ENCODE measurements at regions not wholly inside any gene's neighbourhood (a gene's known extent, or its start where the extent isn't known, plus 50 kb on each side); places are given as distances from the start of the nearest gene placed in this dataset.
A peak's percentile ranks its signal among the peaks of the same experiment; 100 is the strongest.

- peak overlapping the region; percentile 21; the same call in 1 of the 2 replicates for H3K27ac ChIP-seq (ENCODE audit: low read depth, low read length)
- no peaks in the 10 kb centered on the region for H3K36me3 ChIP-seq (ENCODE audit: insufficient read depth, low read length)
- H3K4me1 ChIP-seq (ENCODE audit: insufficient read depth, low read length): peaks cover 30% of the 10 kb centered on the region; the same call in 1 of the 2 replicates
- no peaks in the 10 kb centered on the region for H3K27me3 ChIP-seq (ENCODE audit: insufficient read depth, low read length)
- no peak overlapping the region for H3K9ac ChIP-seq (ENCODE audit: low read depth, low read length)
- H3K9me3 ChIP-seq (ENCODE audit: insufficient read depth, low read depth, low read length): no peaks in the 10 kb centered on the region
- no peak overlapping the region for H3K4me3 ChIP-seq (ENCODE audit: low read length)
These were observed 196.6 kb upstream of the KIAA1217 start for GRCh38 chr10:24012249-24012803.

- no peaks in the 10 kb centered on the region for H3K36me3 ChIP-seq (ENCODE audit: insufficient read depth, low read length)
- no peaks in the 10 kb centered on the region for H3K27me3 ChIP-seq (ENCODE audit: insufficient read depth, low read length)
- H3K4me3 ChIP-seq (ENCODE audit: low read length): no peak overlapping the region
- no peak overlapping the region for H3K27ac ChIP-seq (ENCODE audit: low read depth, low read length)
- no peaks in the 10 kb centered on the region for H3K4me1 ChIP-seq (ENCODE audit: insufficient read depth, low read length)
- 71% methylated on average over 1 of the region's 1 CpG for WGBS
- H3K9ac ChIP-seq (ENCODE audit: low read depth, low read length): no peak overlapping the region
- H3K9me3 ChIP-seq (ENCODE audit: insufficient read depth, low read depth, low read length): 0 out of 2 replicates have a peak, but pooled peaks cover 4% of the 10 kb centered on the region
These were observed 181.8 kb upstream of the KIAA1217 start for GRCh38 chr10:24027107-24027506.

- H3K9me3 ChIP-seq (ENCODE audit: insufficient read depth, low read depth, low read length): no peaks in the 10 kb centered on the region
- no peaks in the 10 kb centered on the region for H3K36me3 ChIP-seq (ENCODE audit: insufficient read depth, low read length)
- H3K27ac ChIP-seq (ENCODE audit: low read depth, low read length): no peak overlapping the region
- H3K27me3 ChIP-seq (ENCODE audit: insufficient read depth, low read length): no peaks in the 10 kb centered on the region
- no peak overlapping the region for H3K9ac ChIP-seq (ENCODE audit: low read depth, low read length)
- H3K4me1 ChIP-seq (ENCODE audit: insufficient read depth, low read length): no peaks in the 10 kb centered on the region
- no peak overlapping the region for H3K4me3 ChIP-seq (ENCODE audit: low read length)
- 93% methylated on average over 5 of the region's 5 CpGs for WGBS
These were observed 174.4 kb upstream of the KIAA1217 start for GRCh38 chr10:24034571-24034970.

- Histone ChIP-seq H3K36me3 (ENCODE audit: insufficient read depth, low read length) (no peaks in the 10 kb centered on the region), H3K27ac (ENCODE audit: low read depth, low read length) (no peak overlapping the region)
- WGBS: 94% methylated on average over 4 of the region's 4 CpGs
These were observed 173.2 kb upstream of the KIAA1217 start for GRCh38 chr10:24035761-24036160.

GRCh38 chr10:24039315-24039714 lies 169.6 kb upstream of the KIAA1217 start:
- Histone ChIP-seq H3K9ac (ENCODE audit: low read depth, low read length) (no peak overlapping the region), H3K9me3 (ENCODE audit: insufficient read depth, low read depth, low read length) (no peaks in the 10 kb centered on the region), H3K36me3 (ENCODE audit: insufficient read depth, low read length) (no peaks in the 10 kb centered on the region), H3K27me3 (ENCODE audit: insufficient read depth, low read length) (no peaks in the 10 kb centered on the region), H3K4me3 (ENCODE audit: low read length) (no peak overlapping the region), H3K27ac (ENCODE audit: low read depth, low read length) (no peak overlapping the region), H3K4me1 (ENCODE audit: insufficient read depth, low read length) (no peaks in the 10 kb centered on the region)
- WGBS: 86% methylated on average over 4 of the region's 5 CpGs

More at GRCh38 chr10:24035761-24036160, 173.2 kb upstream of the KIAA1217 start:
- Histone ChIP-seq H3K27me3 (ENCODE audit: insufficient read depth, low read length) (no peaks in the 10 kb centered on the region), H3K9me3 (ENCODE audit: insufficient read depth, low read depth, low read length) (no peaks in the 10 kb centered on the region), H3K9ac (ENCODE audit: low read depth, low read length) (no peak overlapping the region), H3K4me3 (ENCODE audit: low read length) (no peak overlapping the region), H3K4me1 (ENCODE audit: insufficient read depth, low read length) (no peaks in the 10 kb centered on the region)

GRCh38 chr10:24039897-24040296 lies 169.0 kb upstream of the KIAA1217 start:
- H3K27me3 ChIP-seq (ENCODE audit: insufficient read depth, low read length): no peaks in the 10 kb centered on the region
- no peaks in the 10 kb centered on the region for H3K9me3 ChIP-seq (ENCODE audit: insufficient read depth, low read depth, low read length)
- H3K4me1 ChIP-seq (ENCODE audit: insufficient read depth, low read length): no peaks in the 10 kb centered on the region
- H3K27ac ChIP-seq (ENCODE audit: low read depth, low read length): no peak overlapping the region
- H3K4me3 ChIP-seq (ENCODE audit: low read length): no peak overlapping the region
- H3K36me3 ChIP-seq (ENCODE audit: insufficient read depth, low read length): no peaks in the 10 kb centered on the region
- WGBS: 95% methylated on average over 3 of the region's 3 CpGs
- no peak overlapping the region for H3K9ac ChIP-seq (ENCODE audit: low read depth, low read length)

- no peak overlapping the region for H3K4me3 ChIP-seq (ENCODE audit: low read length)
- H3K36me3 ChIP-seq (ENCODE audit: insufficient read depth, low read length): no peaks in the 10 kb centered on the region
- H3K27ac ChIP-seq (ENCODE audit: low read depth, low read length): no peak overlapping the region
- H3K9ac ChIP-seq (ENCODE audit: low read depth, low read length): no peak overlapping the region
- WGBS: 95% methylated on average over 2 of the region's 3 CpGs
- H3K27me3 ChIP-seq (ENCODE audit: insufficient read depth, low read length): no peaks in the 10 kb centered on the region
- H3K4me1 ChIP-seq (ENCODE audit: insufficient read depth, low read length): no peaks in the 10 kb centered on the region
- no peaks in the 10 kb centered on the region for H3K9me3 ChIP-seq (ENCODE audit: insufficient read depth, low read depth, low read length)
These were observed 167.9 kb upstream of the KIAA1217 start for GRCh38 chr10:24041034-24041433.

GRCh38 chr10:24041834-24042233 lies 167.1 kb upstream of the KIAA1217 start:
- Histone ChIP-seq H3K4me1 (ENCODE audit: insufficient read depth, low read length) (no peaks in the 10 kb centered on the region), H3K9me3 (ENCODE audit: insufficient read depth, low read depth, low read length) (no peaks in the 10 kb centered on the region)
- 91% methylated on average over 8 of the region's 8 CpGs for WGBS

GRCh38 chr10:24042884-24043283 lies 166.1 kb upstream of the KIAA1217 start:
- H3K9me3 ChIP-seq (ENCODE audit: insufficient read depth, low read depth, low read length): no peaks in the 10 kb centered on the region
- no peak overlapping the region for H3K27ac ChIP-seq (ENCODE audit: low read depth, low read length)
- no peak overlapping the region for H3K4me3 ChIP-seq (ENCODE audit: low read length)
- no peak overlapping the region for H3K9ac ChIP-seq (ENCODE audit: low read depth, low read length)
- H3K4me1 ChIP-seq (ENCODE audit: insufficient read depth, low read length): no peaks in the 10 kb centered on the region
- 87% methylated on average over 3 of the region's 3 CpGs for WGBS
- H3K27me3 ChIP-seq (ENCODE audit: insufficient read depth, low read length): no peaks in the 10 kb centered on the region
- H3K36me3 ChIP-seq (ENCODE audit: insufficient read depth, low read length): no peaks in the 10 kb centered on the region

More at GRCh38 chr10:24041834-24042233, 167.1 kb upstream of the KIAA1217 start:
- no peak overlapping the region for H3K27ac ChIP-seq (ENCODE audit: low read depth, low read length)
- H3K27me3 ChIP-seq (ENCODE audit: insufficient read depth, low read length): no peaks in the 10 kb centered on the region
- no peak overlapping the region for H3K9ac ChIP-seq (ENCODE audit: low read depth, low read length)
- no peaks in the 10 kb centered on the region for H3K36me3 ChIP-seq (ENCODE audit: insufficient read depth, low read length)
- no peak overlapping the region for H3K4me3 ChIP-seq (ENCODE audit: low read length)

GRCh38 chr10:24046060-24046459 lies 162.9 kb upstream of the KIAA1217 start:
- Histone ChIP-seq H3K4me1 (ENCODE audit: insufficient read depth, low read length) (no peaks in the 10 kb centered on the region), H3K9me3 (ENCODE audit: insufficient read depth, low read depth, low read length) (no peaks in the 10 kb centered on the region), H3K36me3 (ENCODE audit: insufficient read depth, low read length) (no peaks in the 10 kb centered on the region), H3K27me3 (ENCODE audit: insufficient read depth, low read length) (no peaks in the 10 kb centered on the region), H3K27ac (ENCODE audit: low read depth, low read length) (no peak overlapping the region), H3K9ac (ENCODE audit: low read depth, low read length) (no peak overlapping the region), H3K4me3 (ENCODE audit: low read length) (no peak overlapping the region)
- WGBS: no CpG with 5 or more reads among the region's 2 CpGs

- Histone ChIP-seq H3K9me3 (ENCODE audit: insufficient read depth, low read depth, low read length) (no peaks in the 10 kb centered on the region), H3K4me1 (ENCODE audit: insufficient read depth, low read length) (no peaks in the 10 kb centered on the region), H3K27ac (ENCODE audit: low read depth, low read length) (no peak overlapping the region), H3K27me3 (ENCODE audit: insufficient read depth, low read length) (no peaks in the 10 kb centered on the region), H3K36me3 (ENCODE audit: insufficient read depth, low read length) (no peaks in the 10 kb centered on the region), H3K4me3 (ENCODE audit: low read length) (no peak overlapping the region), H3K9ac (ENCODE audit: low read depth, low read length) (no peak overlapping the region)
- 92% methylated on average over 1 of the region's 1 CpG for WGBS
These were observed 161.8 kb upstream of the KIAA1217 start for GRCh38 chr10:24047176-24047575.

- H3K9me3 ChIP-seq (ENCODE audit: insufficient read depth, low read depth, low read length): no peaks in the 10 kb centered on the region
- H3K4me3 ChIP-seq (ENCODE audit: low read length): no peak overlapping the region
- H3K4me1 ChIP-seq (ENCODE audit: insufficient read depth, low read length): no peaks in the 10 kb centered on the region
- H3K27me3 ChIP-seq (ENCODE audit: insufficient read depth, low read length): no peaks in the 10 kb centered on the region
- H3K27ac ChIP-seq (ENCODE audit: low read depth, low read length): no peak overlapping the region
- 91% methylated on average over 1 of the region's 2 CpGs for WGBS
- H3K36me3 ChIP-seq (ENCODE audit: insufficient read depth, low read length): no peaks in the 10 kb centered on the region
- H3K9ac ChIP-seq (ENCODE audit: low read depth, low read length): no peak overlapping the region
These were observed 154.5 kb upstream of the KIAA1217 start for GRCh38 chr10:24054421-24054820.

All from HUES64 (cell line).